CD14-positive monocyte (primary cell): ENCODE measurements at regions not wholly inside any gene's neighbourhood (a gene's known extent, or its start where the extent isn't known, plus 50 kb on each side); places are given as distances from the start of the nearest gene placed in this dataset.

Experiments
- DNase-seq, 3 donors: peaks; one replicate each; pipeline ENCODE4 v3.0.0-alpha.2; 2011 to 2022
- H2AFZ ChIP-seq: 2 replicates; pipeline ENCODE4 v1.6.0; 2012; ENCODE audit warnings: mild to moderate bottlenecking, low read depth, low read length, inconsistent platforms; ENCODE audit not compliant: insufficient read depth, poor library complexity, severe bottlenecking
- H3K27ac ChIP-seq, 2 donors: 1 replicate in 1 of 2; 2 replicates in 1 of 2; pipeline ENCODE4 v1.5.1; 2012 to 2013; ENCODE audit warnings: low read length in 2 of 2, control low read depth in 1 of 2, inconsistent platforms in 1 of 2, low read depth in 1 of 2, mild to moderate bottlenecking in 1 of 2
- H3K27me3 ChIP-seq, 2 donors: one replicate each; pipeline versions ENCODE4 v1.6.0 to v1.6.1; 2011 to 2013; ENCODE audit warnings: low read length in 2 of 2; ENCODE audit not compliant: control insufficient read depth in 2 of 2, insufficient read depth in 2 of 2
- H3K36me3 ChIP-seq, 2 donors: replicated peaks in 1 of 2; 1 replicate in 1 of 2; 2 replicates in 1 of 2; pipeline versions ENCODE4 v1.5.1 to v1.6.1; 2012 to 2013; ENCODE audit warnings: low read length in 2 of 2, control low read depth in 1 of 2, inconsistent platforms in 1 of 2, mild to moderate bottlenecking in 1 of 2; ENCODE audit not compliant: insufficient read depth in 2 of 2, control insufficient read depth in 1 of 2
- H3K4me1 ChIP-seq, 2 donors: 1 replicate in 1 of 2; 2 replicates in 1 of 2; pipeline versions ENCODE4 v1.5.1 to v1.6.1; 2012 to 2013; ENCODE audit warnings: low read length in 2 of 2, control low read depth in 1 of 2, inconsistent platforms in 1 of 2, mild to moderate bottlenecking in 1 of 2, moderate library complexity in 1 of 2; ENCODE audit not compliant: insufficient read depth in 2 of 2, control insufficient read depth in 1 of 2
- H3K4me2 ChIP-seq: replicated peaks from 2 replicates; pipeline ENCODE3; 2012; ENCODE audit warnings: low read length, moderate library complexity, mild to moderate bottlenecking; ENCODE audit not compliant: poor library complexity, severe bottlenecking; ENCODE audit errors: extremely low read depth
- H3K4me3 ChIP-seq, 3 experiments: fragments of 200-600 bp in 1 of 3; sonication (generic) in 1 of 3; replicated peaks in 1 of 3; 1 replicate in 2 of 3; 2 replicates in 1 of 3; pipeline ENCODE4 v1.5.1; 2011 to 2013; ENCODE audit warnings: low read length in 3 of 3, mild to moderate bottlenecking in 3 of 3, control low read depth in 2 of 3, low read depth in 2 of 3, inconsistent platforms in 1 of 3, moderate library complexity in 1 of 3
- H3K79me2 ChIP-seq: 2 replicates; pipeline ENCODE4 v1.6.0; 2012; ENCODE audit warnings: mild to moderate bottlenecking, control low read depth, inconsistent platforms, low read length, moderate library complexity; ENCODE audit not compliant: insufficient read depth
- H3K9ac ChIP-seq: 2 replicates; pipeline ENCODE4 v1.6.0; 2017; ENCODE audit warnings: low read length, mild to moderate bottlenecking; ENCODE audit not compliant: insufficient read depth, poor library complexity, severe bottlenecking
- H3K9me3 ChIP-seq, 2 donors: replicated peaks in 1 of 2; 1 replicate in 1 of 2; 2 replicates in 1 of 2; pipeline versions ENCODE4 v1.5.1 to v1.6.1; 2012 to 2013; ENCODE audit warnings: low read length in 2 of 2, control low read depth in 1 of 2; ENCODE audit not compliant: control insufficient read depth in 1 of 2, insufficient read depth in 1 of 2
- H4K20me1 ChIP-seq: 2 replicates; pipeline ENCODE4 v1.6.0; 2012; ENCODE audit warnings: mild to moderate bottlenecking, low read length, control low read depth, moderate library complexity; ENCODE audit not compliant: insufficient read depth
- H3K27ac Mint-ChIP-seq, 7 donors: one replicate each; pipeline ENCODE4 v1.8.0; 2020; ENCODE audit warnings: mild to moderate bottlenecking in 7 of 7, mixed read lengths in 7 of 7, moderate library complexity in 6 of 7, inconsistent platforms in 2 of 7
- H3K27me3 Mint-ChIP-seq, 3 donors: one replicate each; pipeline ENCODE4 v1.8.0; 2021 to 2022; ENCODE audit warnings: low read depth in 3 of 3, mild to moderate bottlenecking in 3 of 3, mixed read lengths in 3 of 3, moderate library complexity in 3 of 3, inconsistent platforms in 1 of 3
- H3K36me3 Mint-ChIP-seq, 2 donors: one replicate each; pipeline ENCODE4 v1.8.0; 2020; ENCODE audit warnings: mixed read lengths in 2 of 2, inconsistent platforms in 1 of 2, mild to moderate bottlenecking in 1 of 2
- H3K4me1 Mint-ChIP-seq: one replicate; pipeline ENCODE4 v1.8.0; 2020; ENCODE audit warnings: mild to moderate bottlenecking, mixed read lengths
- H3K4me3 Mint-ChIP-seq, 2 donors: one replicate each; pipeline ENCODE4 v1.8.0; 2020; ENCODE audit warnings: mild to moderate bottlenecking in 2 of 2, mixed read lengths in 2 of 2, moderate library complexity in 1 of 2
- H3K9me3 Mint-ChIP-seq, 7 donors: one replicate each; pipeline ENCODE4 v1.8.0; 2020 to 2022; ENCODE audit warnings: mixed read lengths in 7 of 7, mild to moderate bottlenecking in 6 of 7, moderate library complexity in 6 of 7, inconsistent platforms in 2 of 7
- WGBS: methylation state at CpG from one replicate; pipeline ENCODE4 v1.1.5; 2013; ENCODE audit warnings: missing lambda C conversion rate; ENCODE audit not compliant: insufficient coverage; 5-methylcytosine and 5-hydroxymethylcytosine counted together
- intact Hi-C, 2 donors: fragments of 100-400 bp; cut with micrococcal nuclease; formaldehyde crosslinking; loops; one replicate each; pipeline versions ENCODE4 v1.15.0 to v1.15.1; 2023
- TF ChIP-seq, protein P1 (sequence below): fragments of 200-600 bp; IDR thresholded peaks from one replicate; pipeline ENCODE4 v1.8.0; 2022; ENCODE audit warnings: antibody characterized with exemption, mild to moderate bottlenecking

DNA sequence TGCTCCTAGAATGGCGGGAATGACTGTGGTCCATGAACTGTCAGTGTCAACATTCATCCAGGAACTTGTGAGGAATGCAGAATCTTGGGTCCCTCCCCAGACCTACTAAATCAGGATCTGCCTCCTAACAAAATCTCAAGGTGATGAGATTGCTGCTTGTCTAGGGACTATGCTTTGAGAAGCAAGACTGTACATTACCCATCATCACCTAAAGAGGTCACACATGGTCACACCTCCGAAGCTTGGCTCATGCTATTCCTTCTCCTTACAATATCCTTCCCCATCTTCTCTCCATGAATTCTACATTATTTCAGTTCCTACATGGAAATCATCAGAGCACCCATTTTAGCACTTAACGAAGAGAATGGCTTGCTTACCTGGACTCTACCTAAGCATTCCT, 102.3 kb upstream of the JARID2 start:
- H3K9me3 ChIP-seq = no peaks in the 10 kb centered on the region
- Mint-ChIP-seq H3K4me1 (peaks cover 16% of the 10 kb centered on the region), H3K27ac (no peak overlapping the region), H3K9me3 (no peaks in the 10 kb centered on the region), H3K36me3 (no peaks in the 10 kb centered on the region), H3K4me3 (no peak overlapping the region), H3K27me3 (no peaks in the 10 kb centered on the region)
- no peak for DNase-seq
- H3K27me3 ChIP-seq = no peaks in the 10 kb centered on the region
- 100% methylated on average over 1 of the region's 3 CpGs for WGBS
- no peak overlapping the region for H3K9ac ChIP-seq
- H3K4me1 ChIP-seq = peaks cover 8% of the 10 kb centered on the region in 2 donors
- H4K20me1 ChIP-seq = no peaks in the 10 kb centered on the region
- H3K36me3 ChIP-seq = no peaks in the 10 kb centered on the region
- no peak overlapping the region for H3K4me2 ChIP-seq
- no peak overlapping the region for H2AFZ ChIP-seq
- H3K27ac ChIP-seq = no peak overlapping the region
- H3K79me2 ChIP-seq = no peaks in the 10 kb centered on the region
- TF ChIP-seq, protein P1, sequence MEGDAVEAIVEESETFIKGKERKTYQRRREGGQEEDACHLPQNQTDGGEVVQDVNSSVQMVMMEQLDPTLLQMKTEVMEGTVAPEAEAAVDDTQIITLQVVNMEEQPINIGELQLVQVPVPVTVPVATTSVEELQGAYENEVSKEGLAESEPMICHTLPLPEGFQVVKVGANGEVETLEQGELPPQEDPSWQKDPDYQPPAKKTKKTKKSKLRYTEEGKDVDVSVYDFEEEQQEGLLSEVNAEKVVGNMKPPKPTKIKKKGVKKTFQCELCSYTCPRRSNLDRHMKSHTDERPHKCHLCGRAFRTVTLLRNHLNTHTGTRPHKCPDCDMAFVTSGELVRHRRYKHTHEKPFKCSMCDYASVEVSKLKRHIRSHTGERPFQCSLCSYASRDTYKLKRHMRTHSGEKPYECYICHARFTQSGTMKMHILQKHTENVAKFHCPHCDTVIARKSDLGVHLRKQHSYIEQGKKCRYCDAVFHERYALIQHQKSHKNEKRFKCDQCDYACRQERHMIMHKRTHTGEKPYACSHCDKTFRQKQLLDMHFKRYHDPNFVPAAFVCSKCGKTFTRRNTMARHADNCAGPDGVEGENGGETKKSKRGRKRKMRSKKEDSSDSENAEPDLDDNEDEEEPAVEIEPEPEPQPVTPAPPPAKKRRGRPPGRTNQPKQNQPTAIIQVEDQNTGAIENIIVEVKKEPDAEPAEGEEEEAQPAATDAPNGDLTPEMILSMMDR = no peak
- intact Hi-C loops = no loop called here
- no peak overlapping the region for H3K4me3 ChIP-seq

DNA sequence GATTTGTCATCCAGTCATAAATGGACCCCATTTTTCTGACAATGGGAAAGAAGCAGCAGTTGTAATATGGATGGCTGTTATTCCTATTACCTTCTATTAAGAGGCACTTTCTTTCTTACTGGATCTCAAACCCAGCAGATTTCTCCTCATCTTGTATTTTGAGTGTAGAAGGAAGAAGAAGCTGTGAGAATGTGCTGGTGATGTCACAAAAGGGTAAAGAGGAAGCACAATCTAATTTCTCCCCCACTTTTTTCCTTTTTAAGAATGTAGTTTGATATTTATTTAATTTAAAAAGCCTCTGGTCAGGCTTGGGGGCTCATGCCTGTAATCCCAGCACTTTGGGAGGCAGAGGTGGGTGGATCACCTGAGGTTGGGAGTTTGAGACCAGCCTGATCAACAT, 100.0 kb upstream of the JARID2 start:
- TF ChIP-seq, protein P1 = no peak
- H3K4me1 Mint-ChIP-seq = peaks cover 18% of the 10 kb centered on the region
- H3K36me3 Mint-ChIP-seq = no peaks in the 10 kb centered on the region
- H4K20me1 ChIP-seq = no peaks in the 10 kb centered on the region
- no peaks in the 10 kb centered on the region for H3K27me3 Mint-ChIP-seq
- no peak overlapping the region for H3K4me3 Mint-ChIP-seq
- H3K27me3 ChIP-seq = no peaks in the 10 kb centered on the region
- H3K9me3 ChIP-seq = no peaks in the 10 kb centered on the region
- H2AFZ ChIP-seq = no peak overlapping the region
- no peaks in the 10 kb centered on the region for H3K36me3 ChIP-seq
- no peak overlapping the region for H3K4me3 ChIP-seq
- no peaks in the 10 kb centered on the region for H3K79me2 ChIP-seq
- no peak overlapping the region for H3K27ac Mint-ChIP-seq
- no peaks in the 10 kb centered on the region for H3K9me3 Mint-ChIP-seq
- H3K4me2 ChIP-seq = no peak overlapping the region
- no peak overlapping the region for H3K27ac ChIP-seq
- intact Hi-C loops = no loop called here
- peaks cover 10 to 13% of the 10 kb centered on the region in 2 donors for H3K4me1 ChIP-seq
- H3K9ac ChIP-seq = no peak overlapping the region
- DNase-seq = no peak
